ENCODE measurements at regions not wholly inside any gene's neighbourhood (a gene's known extent, or its start where the extent isn't known, plus 50 kb on each side); places are given as distances from the start of the nearest gene placed in this dataset.
"Not testable (repeated sequence)": the region's sequence is repeated elsewhere in the genome, so short reads cannot be mapped to it uniquely, and the experiment has no call there.

DNA sequence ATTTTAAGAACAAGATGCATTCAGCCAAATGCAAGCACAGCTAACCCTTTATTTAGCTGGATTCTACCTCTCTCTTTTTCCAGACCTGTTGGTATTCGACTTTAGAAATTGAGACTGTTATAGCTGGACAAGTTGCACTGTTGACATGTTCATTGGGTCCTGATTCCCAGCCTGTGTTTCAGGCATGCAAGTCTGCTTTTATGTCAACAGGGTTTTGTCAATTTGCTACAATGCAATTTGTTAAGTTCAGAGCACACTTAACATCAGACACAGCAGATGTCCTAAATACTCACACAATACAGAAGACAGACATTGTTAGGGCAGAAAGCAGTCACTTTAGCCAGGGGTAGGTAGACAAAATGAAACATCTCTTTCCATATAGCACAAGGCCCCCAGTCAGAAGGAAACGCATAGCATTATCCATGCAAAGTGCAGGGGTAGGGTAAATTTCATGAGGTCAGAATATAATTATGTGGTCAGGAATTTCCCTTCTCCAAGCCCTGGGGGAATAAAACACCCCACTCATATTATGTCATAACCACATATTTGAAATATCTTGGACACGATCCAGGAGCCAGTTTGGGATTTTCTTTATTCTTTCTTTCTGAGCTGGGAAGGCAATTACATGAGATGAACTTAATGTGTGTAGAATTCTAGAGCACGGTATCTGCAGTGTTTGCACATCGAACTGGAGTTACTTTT lies 504.1 kb downstream of the NTRK3 start:
- no peak for DNase-seq (ENCODE audit: low read depth in 3 of 3)

DNA sequence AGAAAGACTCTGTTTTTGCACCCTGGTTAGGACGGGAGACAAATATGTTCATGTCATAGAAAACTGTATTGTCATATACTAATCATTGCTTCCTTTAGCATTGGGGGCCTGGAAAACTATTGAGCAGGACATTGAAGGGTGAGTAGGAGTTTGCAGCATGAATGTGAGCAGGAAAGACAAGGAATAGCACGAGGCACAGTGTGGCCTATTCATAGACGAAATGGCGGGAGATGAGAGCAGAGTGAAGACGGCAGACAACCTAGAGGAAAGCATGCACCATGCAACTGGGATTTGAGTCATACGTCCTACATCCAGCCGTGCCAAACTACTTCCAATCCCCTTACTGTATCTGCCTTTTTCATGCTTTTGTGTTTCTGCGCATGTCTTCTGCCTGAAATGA lies 508.1 kb downstream of the NTRK3 start:
- no peak for DNase-seq (ENCODE audit: low read depth in 3 of 3)

DNA sequence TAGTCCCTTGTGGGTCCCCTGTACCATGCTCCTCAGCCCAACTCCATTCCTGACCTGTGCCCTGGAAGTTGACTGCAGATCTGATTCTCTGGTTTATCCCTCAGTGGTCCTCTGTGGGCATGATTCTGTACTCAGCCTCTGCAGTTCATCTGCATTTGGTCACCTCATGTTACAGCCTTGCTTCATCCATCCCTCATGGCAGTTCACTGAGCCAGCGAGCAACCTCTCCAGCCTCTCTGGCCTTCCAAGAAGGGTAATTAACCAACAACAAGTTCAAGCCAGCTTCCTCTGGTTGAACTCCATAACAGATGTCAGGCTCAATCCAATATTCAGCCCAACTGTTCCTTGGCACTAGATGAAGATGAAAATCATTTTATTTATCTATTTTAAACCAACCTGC lies 509.5 kb downstream of the NTRK3 start:
- no peak for DNase-seq (ENCODE audit: low read depth in 3 of 3)

DNA sequence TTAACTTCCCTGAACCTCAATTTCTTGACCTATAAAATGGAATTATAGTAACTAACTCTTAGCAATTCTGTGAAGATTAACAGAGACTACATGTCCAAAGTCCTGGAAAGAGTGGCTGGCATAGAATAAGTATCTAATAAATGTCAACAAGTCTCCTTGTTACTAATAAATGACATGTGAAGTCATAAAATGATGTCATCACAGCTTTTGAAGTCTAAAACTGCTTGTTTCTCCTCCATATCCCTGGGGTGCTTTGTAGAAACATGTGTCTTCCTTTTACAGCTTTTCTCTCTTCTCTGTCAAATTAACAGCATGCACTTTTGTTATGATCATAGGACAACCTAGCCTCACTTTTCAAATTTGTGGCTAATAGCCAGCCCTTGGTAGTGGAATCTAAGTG lies 510.2 kb downstream of the NTRK3 start:
- DNase-seq (ENCODE audit: low read depth in 3 of 3), result no peak

DNA sequence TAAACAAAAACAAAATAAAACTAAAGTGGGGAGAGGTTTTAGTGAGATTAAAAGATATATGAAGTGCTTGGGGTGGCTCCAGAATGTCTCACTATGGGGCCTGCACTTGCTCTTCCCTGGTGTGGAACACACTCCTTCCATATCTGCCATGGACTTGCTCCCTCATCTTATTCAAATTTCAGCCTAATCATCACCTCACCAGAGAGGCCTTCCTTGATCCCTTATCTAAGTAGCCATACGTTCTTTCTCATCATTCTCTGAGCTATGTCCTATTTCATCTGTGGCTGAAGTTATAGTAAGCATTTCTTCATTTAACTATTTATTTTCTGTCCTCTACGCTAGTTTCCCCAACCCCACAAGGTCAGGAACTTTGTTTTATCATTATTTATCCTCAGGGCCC lies 511.7 kb downstream of the NTRK3 start:
- no peak for DNase-seq (ENCODE audit: low read depth in 3 of 3)

DNA sequence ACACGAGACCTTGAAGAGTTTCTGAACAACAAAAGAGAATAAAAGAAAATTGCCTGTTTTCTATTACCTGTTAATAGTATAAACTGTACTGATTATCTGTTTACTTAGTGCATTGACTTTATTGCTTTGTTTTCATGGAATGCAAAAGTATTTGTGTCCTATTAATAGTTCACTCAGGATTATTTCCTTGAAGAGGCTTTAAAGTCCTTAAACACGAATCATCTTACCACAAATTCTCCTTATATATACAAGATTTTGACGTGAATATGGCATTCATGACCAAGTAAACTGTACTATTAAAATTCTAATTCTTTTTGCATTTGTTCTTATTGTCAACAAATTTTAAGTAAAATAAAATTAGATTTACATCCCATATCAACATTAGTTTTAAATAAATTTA lies 513.0 kb downstream of the NTRK3 start:
- no peak for DNase-seq (ENCODE audit: low read depth in 3 of 3)

DNA sequence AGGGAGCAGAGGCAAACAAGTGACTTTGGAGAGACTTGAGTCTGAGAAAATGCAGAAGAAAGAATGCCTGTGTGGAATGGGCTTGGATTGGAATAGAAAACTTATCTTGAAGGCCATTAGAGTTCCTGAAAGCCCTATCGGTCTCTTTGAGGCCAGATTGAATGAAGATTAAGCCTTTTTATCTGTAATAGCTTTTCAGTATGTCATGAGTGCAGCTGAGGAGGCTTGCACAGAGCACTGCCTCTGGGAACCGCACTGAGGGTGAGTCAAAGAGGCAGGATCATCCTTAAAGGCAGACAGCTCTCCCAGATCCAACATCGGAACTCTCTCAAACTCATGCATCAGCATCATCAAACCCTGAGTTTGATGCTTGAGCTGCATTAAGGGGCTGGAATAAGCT lies 515.2 kb downstream of the NTRK3 start:
- DNase-seq (ENCODE audit: low read depth in 3 of 3), result no peak

DNA sequence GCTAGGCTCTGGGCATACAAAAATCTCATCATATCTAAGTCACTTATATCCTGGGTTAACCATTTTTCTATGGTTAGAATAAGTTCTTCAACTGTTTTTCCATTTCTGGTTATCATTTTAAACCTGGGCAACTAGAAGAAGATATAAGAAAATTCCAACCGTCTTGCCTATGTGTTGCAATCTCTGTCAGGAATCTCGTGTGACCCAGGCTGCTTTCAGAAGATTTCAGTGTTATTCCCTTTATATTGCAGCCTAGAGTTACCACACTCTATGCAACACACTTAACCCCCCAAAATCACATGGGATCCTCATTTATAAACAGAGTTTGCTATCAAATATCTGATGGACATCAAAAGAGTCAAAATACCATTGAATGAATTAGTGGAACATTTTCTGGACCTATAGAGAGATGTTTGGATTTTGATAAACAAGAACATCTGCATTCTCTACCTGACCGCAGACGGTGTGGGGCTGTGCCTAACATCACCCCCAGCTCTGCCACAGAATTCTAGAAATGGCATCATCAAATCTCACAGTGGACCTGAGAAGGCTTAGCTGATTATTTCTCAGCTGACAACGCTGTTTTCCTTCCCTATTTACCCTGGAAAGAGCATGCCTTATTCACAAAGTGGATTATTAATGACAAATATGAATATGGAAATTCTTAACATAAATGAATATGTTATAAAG lies 515.7 kb downstream of the NTRK3 start:
- DNase-seq (ENCODE audit: low read depth in 3 of 3), result no peak

DNA sequence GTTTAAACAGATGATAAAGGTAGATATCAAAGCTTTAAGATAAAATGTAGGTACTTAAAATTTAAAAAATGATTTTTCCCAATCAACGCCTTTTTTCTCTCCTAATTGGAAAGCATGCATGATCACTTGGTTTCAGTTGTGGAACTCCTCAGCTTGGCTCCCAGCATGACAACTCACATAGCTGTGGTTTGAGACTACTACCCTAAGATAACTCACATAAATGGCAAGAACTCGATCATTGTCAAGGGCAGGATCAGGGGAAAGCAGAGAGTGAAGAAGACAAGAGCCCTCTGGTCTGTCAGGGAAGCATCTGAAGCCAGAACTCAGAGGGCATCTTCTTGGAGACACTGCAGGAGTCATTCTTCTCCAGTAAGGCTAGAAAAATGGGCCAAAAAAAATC lies 516.7 kb downstream of the NTRK3 start:
- DNase-seq (ENCODE audit: low read depth in 3 of 3), result no peak

DNA sequence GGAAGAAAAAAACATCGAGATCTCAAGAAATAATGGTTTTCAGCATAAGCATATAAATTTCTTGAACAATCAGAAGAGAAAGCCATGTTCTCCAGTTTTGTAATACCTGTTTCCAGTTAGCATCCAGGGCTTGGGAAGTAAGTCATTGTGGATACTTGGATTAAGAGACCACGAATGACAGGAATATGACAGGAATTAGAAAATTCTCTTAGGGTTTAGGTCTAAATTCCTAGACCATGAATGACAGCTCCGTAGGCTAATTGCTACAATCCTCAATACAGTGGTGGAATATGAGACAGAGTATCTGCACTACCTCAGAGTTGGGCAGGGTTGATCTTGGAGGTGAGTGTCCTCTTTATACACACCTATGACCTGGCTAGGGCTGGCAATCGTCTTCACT lies 517.5 kb downstream of the NTRK3 start:
- DNase-seq (ENCODE audit: low read depth in 3 of 3), result no peak

DNA sequence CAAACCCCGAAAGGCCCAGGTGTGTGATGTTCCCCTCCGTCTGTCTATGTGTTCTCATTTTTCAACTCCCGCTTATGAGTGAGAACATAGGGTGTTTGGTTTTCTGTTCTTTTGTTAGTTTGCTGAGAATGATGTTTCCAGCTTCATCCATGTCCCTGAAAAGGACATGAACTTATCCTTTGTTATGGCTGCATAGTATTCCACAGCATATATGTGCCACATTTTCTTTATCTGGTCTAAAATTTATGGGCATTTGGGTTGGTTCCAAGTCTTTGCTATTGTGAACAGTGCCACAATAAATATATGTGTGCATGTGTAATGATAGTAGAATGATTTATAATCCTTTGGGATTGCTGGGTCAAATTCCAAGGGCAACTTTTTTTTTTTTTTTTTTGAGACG lies 519.1 kb downstream of the NTRK3 start:
- not testable (repeated sequence) for DNase-seq (ENCODE audit: low read depth in 3 of 3)

DNA sequence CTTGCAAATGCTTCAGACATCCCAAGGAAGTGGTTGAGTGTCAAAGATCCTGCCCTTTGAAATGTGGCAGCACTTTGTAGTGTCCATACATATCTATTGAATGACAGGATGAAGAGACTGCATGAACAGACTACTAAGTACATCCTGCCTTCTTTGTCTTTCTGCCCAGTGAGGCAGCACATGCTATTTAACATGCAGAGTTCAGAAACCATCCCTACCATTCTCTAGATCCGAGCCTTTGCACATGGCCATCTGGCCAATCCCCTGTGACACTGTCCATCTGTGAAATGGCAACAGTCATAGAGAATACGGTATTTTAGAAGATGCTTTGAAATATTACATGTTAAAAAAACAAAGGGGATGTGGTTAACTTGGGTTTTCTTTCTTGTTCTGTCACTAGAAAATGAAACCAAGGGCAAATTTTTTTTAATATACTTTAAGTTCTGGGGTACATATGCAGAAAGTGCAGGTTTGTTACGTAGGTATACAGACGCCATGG lies 519.6 kb downstream of the NTRK3 start:
- DNase-seq (ENCODE audit: low read depth in 3 of 3), result no peak

DNA sequence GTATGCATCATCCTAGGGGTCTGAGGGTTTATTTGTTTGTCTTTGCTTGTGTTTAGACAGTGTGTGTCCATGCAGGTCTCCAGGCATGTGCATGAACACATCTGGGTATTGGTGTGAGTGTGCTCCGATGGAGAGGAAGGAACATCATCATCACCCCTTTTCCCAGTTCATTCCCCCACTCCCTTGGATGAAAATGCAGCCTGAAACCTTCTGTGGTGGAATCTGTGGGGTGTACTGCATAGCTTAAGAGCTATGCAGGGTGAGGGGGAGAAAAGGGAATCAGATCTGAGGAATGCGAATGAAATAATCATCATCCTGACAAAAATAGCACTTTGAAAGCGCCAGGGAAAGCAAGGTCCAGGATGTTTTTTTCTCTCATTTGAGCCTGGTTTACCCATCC lies 520.1 kb downstream of the NTRK3 start:
- no peak for DNase-seq (ENCODE audit: low read depth in 3 of 3)

DNA sequence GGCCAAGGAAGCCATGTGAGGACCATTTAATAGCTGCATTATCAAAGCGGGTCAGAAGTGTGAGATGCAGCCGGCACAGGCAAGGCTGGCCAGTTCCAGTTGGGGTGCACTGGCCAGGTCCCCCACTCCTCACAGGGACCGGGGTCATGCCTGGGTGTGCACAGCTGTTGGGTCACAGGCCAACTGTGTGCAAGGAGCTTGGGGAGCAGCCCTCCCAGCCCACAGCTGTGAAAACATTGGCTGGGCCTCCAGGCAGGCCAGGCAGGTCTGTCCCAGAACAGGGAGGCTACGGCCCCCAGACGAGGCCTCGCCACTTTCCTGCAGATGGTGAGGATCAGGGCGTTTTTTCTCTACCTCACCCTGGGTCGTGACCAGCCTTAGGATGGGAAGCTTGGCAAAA lies 521.0 kb downstream of the NTRK3 start:
- no peak for DNase-seq (ENCODE audit: low read depth in 3 of 3)

DNA sequence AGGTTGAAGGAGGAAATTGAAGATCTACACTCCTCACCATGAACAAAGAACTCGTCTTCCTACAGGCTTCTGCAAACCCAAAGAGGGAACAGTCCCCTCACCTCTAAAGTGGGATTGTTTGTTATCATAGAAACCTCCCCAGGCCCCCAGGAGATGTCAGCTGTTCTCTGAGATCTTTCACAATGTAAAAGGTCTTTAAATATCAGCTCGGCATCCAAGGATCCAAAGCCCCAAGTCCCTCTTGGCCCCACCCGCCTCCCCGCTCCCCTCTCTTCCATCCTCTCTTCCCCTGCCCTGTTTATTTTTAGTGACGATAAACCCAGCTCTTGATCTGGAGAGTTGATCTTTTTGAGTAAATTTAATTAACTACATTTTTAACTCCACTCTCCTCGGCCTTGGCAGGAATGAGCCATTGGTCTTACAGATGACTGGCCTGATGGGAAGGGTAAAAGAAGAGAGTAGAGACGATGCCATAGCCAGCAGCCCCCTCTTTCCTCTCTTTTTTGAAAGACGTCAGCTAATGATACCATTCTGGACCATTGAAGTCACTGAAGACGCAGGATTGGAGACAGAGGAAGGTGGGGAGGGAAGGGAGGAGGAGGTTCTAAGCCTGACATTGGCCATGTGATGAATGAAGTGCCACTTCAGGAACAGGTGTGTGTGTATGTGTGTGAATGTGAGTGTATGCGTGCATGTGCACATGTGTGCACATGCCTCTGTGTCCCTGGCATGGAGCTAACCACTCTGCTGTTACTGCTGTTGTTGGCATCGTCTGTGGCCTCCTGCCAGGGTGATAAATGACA lies 521.8 kb downstream of the NTRK3 start:
- DNase-seq (ENCODE audit: low read depth in 3 of 3), result no peak

DNA sequence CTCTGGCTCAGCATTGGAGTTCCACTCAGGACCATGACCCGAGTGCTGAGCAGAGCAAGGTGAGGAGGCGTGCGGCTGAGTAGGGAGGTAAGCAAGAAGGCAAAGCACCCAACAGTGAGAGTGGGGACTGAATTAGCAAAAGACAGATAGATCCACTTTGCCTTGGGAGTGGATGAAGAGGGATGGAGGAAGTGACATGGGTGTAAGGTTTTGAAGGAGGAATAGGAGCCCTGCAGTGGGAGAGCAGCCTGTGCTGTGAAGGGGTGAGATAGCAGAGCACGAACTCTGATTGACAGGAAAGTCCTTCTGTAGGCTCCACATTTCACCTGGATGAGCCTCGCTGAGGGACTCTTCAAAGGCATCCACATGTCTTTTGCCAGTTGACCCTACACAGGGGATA lies 522.6 kb downstream of the NTRK3 start:
- no peak for DNase-seq (ENCODE audit: low read depth in 3 of 3)

DNA sequence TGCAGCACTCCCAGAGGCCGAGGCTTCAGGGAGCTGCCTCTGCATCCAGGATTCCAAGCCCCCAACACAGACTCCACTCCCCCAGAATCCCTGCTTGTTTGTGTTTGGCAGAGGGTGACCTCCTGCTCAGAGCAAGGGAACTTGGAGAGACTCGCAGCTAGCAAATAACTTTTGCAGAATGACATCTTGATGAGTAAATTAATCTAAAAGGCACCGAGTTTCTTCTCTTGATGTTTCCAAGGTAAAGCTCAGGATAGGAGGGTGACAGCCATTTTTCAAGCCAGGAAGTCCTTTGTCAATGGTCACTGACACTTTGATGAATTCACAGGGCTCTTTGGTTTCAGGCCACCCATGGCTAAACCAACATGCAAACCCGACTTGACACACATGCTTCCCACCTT lies 523.0 kb downstream of the NTRK3 start:
- DNase-seq (ENCODE audit: low read depth in 3 of 3), result no peak

DNA sequence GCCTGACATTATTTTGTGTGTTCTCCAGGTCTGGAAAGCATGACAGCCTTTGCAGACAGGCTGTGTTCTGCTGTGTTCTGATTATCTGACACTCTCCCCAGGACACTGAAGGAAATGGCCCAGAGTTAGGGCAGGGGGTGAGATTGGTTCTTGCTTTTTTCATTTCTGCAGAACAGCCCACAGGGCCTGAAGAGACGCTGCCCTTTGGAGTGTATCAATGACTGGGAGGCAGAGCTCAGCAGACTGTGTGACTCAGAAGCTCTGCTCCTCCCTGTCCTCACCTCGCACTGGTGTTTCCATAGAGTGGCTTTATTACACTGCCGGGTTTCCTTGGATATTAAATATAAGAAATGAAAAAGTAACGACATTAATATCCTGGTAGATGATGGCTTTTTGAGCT lies 523.6 kb downstream of the NTRK3 start:
- no peak for DNase-seq (ENCODE audit: low read depth in 3 of 3)

DNA sequence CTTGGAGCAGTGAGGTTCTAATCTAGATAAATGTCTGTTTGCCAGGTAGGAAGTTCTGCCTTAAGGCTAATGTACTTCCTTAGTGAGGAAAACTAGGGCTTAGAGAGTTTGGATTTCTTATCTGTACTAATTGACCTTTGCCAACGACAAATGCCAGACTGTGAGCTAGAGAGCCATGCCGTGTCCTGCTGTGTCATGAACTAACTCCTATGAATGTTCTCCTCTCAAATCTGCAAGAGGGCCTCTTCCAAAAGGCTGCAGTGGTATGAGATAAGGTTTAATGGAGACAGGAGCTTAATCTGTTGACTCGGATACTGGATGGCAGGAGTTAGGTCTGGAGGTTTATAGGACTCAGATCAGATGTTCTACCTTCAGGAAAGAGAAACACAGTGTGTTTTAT lies 524.9 kb downstream of the NTRK3 start:
- DNase-seq (ENCODE audit: low read depth in 3 of 3), result no peak

DNA sequence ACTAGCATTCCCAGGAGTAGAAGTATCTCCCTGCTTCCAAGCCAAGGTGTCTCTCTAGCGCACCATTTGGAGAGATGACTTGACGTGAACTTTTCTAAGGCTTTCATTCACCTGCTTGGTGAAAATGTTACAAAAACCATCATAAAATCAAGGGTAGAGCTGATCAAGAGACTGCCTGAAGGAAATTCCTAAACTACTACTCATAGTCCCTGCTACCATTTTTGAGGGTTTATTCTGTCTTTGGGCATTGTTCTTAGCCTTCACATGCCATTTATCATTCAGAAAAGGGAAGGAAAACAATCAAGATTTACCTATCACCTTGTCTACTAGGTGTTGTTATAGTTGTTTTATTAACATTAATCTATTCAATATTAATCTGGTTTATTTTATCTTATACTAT lies 525.8 kb downstream of the NTRK3 start:
- DNase-seq (ENCODE audit: low read depth in 3 of 3), result no peak

DNA sequence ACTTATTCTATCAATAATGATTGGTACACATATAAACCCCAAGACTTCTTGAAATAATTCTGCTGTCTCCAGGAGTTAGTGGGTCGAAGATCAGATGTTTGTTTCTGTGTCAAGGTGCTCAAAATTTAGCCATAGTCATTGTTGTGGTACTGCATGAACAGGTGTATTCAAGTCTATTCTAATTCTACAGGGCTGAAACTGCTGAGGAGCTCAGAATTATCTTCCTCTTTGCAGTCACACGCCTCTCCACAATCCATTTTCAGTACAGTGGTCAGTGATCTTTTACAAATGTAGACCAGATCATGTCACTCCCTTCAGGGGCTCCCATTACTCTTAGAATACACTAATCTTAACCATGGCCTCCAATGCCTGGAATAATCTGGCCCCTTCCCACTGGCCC lies 527.5 kb downstream of the NTRK3 start:
- DNase-seq (ENCODE audit: low read depth in 3 of 3), result no peak

DNA sequence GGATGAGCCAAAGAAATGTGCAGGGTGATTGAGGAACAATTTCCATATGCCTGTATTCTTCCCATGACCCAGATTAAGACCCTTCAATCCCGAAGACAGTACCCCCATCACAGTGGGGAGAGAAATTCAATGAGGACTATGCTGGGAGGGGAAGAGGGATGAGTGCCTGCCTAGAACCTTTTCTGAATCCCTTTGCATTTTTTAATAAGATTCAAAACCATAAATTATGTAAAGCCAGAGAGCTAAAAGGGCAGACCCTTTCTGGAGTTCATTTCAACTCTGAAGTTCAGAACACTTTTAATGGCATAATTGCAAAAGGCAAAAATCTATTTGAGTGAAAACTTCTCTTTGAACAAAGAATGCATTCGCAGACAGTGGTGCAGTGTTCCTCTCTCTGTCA lies 529.5 kb downstream of the NTRK3 start:
- no peak for DNase-seq (ENCODE audit: low read depth in 3 of 3)

DNA sequence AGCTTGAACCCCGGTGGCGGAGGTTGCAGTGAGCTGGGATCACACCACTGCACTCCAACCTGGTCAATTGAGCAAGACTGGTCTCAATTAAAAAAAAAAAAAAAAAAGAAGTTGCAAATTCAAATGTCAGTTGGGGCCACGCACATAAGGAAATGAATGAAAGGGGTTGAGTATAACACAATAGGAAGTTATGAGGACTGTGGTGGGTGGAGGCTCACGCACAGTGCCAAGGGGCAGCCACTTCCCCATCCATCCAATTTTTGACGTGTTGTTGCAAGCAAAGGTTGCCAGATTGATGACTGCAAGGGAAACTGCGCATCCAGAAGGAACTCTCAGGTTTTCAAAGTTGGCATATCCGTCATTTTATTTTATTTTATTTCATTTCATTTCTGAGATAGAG lies 532.2 kb downstream of the NTRK3 start:
- no peak for DNase-seq (ENCODE audit: low read depth in 3 of 3)

All from stimulated activated CD4-positive, alpha-beta T cell treated with anti-CD3 and anti-CD28 coated beads, TNF-alpha, amount 100 ng/mL, for 24 hours (primary cell).